Stimulated activated CD8-positive, alpha-beta memory T cell treated with anti-CD3 and anti-CD28 coated beads, Interleukin-12 subunit alpha, Interleukin-12 subunit beta, amount 100 ng/mL, for 4 hours (primary cell): ENCODE measurements at regions not wholly inside any gene's neighbourhood (a gene's known extent, or its start where the extent isn't known, plus 50 kb on each side); places are given as distances from the start of the nearest gene placed in this dataset.
"Not testable (repeated sequence)": the region's sequence is repeated elsewhere in the genome, so short reads cannot be mapped to it uniquely, and the experiment has no call there.

Experiments
- DNase-seq: peaks from one replicate; pipeline ENCODE4 v3.0.0-alpha.2; 2020; ENCODE audit warnings: low read depth

GRCh38 chr5:158058208-158059120 is 199.5 kb upstream of the CLINT1 start:
- no peak for DNase-seq

DNA sequence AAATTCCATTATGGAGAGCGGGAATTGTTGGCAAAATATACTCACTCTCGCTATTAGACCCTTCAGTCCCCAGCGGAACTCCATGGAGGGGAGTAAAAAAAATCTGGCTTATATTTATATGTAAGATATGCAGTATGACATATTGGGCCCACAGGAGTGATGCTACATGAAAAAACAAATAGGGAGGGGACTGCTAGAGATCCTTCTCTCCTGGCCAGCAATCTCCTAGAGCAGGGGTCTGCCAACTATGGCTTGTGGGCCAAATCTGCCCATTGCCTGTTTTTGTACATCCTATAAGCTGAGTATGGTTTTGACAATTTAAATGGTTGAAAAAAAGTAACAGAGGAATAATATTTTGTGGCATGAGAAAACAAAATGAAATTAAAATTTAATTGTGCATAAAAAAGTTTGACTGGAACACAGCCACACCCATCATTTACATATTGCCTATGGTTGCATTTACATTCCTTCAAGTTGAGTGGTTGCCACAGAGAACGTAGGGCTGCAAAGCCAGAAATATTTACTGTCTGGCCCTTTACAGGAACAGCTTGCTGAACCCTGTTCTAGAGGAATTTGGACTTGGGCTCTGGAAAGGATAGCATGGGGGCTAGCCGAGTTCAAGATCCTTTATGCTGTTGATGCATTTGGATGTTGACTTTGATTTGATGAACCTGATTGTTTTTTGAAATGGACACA is 197.3 kb upstream of the CLINT1 start:
- DNase-seq = no peak

DNA sequence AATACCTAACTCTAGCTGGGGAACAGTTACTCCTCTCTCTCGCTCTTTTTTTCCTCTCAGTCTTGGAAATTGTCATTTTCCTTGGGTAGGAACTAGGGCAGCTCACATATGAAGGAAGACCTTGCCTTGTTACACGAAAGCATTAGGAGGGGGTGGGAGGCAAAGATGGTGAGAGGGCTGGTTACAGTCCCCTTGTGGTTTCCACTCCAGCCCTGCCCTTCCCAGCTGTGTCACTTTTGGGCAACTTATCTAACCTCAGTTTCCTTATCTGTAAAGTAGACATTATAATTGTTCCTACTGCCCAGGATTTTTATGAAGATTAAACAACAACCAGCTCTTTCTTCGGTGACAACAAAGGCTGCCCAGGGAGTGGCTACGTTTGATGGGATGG is 196.2 kb upstream of the CLINT1 start:
- DNase-seq = no peak

- no peak for DNase-seq
Observed at GRCh38 chr5:158054223-158055110, 195.5 kb upstream of the CLINT1 start.

GRCh38 chr5:158051036-158051435 is 192.1 kb upstream of the CLINT1 start:
- no peak for DNase-seq

DNA sequence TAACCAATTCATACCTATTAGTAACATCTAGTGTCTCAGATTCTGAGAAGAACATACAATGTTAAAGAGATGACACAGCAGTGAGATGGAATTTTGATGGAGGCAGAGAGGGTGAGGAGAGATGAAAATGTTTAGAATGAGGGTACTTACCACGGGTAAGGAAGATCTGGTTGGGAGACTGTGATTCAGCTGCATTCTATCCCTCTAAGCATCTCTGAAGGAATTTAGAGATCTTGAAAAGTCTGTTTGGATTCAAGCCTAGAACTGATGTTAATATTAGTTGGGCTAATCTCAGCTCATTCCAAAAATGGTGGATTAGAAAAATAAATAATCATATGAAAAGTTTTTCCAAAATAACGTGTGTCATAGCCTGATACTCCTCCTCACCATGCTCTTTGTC is 191.5 kb upstream of the CLINT1 start:
- DNase-seq = no peak

GRCh38 chr5:158049459-158049858 is 190.5 kb upstream of the CLINT1 start:
- no peak for DNase-seq

GRCh38 chr5:158045696-158046095 is 186.8 kb upstream of the CLINT1 start:
- DNase-seq = no peak

- DNase-seq = no peak
Observed at GRCh38 chr5:158039911-158040347, 181.0 kb upstream of the CLINT1 start.

DNA sequence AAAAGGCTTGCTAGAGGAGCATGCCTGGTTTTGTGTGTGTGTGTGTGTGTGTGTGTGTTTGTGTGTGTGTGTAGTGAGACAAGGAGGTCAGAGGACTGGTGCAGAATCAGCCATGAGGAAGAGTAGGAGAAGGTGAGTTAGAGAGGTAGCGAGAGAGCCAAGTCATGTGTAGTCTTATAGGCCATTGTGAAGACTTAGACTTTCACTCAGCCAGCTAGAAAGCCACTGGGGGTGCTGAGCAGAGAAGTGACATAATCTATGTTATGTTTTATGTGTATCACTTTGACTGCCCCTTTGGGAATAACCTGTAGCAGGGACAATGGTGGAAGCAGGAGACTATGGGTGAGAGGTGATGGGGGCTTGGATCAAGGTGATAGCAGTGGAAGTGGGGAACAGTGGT is 180.5 kb upstream of the CLINT1 start:
- DNase-seq = no peak

DNA sequence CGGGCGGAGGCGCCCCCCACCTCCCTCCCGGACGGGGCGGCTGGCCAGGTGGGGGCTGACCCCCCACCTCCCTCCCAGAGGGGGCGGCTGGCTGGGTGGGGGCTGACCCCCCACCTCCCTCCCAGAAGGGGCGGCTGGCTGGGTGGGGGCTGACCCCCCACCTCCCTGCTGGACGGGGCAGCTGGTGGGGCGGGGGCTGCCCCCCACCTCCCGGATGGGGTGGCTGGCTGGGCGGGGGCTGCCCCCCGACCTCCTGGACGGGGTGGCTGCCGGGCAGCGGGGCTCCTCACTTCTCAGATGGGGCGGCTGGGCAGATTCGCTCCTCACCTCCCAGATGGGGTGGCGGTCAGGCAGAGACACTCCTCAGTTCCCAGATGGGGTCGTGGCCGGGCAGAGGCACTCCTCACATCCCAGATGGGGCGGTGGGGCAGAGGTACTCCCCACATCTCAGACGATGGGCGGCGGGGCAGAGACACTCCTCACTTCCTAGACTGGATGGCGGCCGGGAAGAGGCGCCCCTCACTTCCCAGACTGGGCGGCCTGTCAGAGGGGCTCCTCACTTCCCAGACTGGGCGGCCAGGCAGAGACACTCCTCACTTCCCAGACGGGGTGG is 178.1 kb upstream of the CLINT1 start:
- not testable (repeated sequence) for DNase-seq

GRCh38 chr5:158034586-158034985 is 175.6 kb upstream of the CLINT1 start:
- not testable (repeated sequence) for DNase-seq

- no peak for DNase-seq
Observed at GRCh38 chr5:158033724-158034123, 174.8 kb upstream of the CLINT1 start.

DNA sequence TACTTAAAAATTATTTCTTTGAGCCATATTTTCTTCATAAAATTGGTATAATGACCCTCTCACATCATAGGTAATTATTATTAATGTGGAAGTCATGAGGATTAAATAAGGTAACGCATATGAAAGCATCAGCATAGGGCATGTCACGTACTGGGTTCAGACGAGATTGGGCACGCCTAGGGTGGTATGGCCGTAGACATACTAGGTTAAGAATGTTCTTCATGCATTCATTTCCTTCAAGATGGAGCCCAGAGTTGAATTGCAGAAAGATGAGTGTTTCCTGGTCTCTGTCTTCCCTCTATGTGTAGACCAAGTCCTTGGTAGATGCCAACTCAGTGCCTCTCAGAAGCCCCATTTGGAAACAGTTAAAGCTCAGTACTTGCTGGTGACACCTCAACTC is 174.1 kb upstream of the CLINT1 start:
- DNase-seq = no peak

DNA sequence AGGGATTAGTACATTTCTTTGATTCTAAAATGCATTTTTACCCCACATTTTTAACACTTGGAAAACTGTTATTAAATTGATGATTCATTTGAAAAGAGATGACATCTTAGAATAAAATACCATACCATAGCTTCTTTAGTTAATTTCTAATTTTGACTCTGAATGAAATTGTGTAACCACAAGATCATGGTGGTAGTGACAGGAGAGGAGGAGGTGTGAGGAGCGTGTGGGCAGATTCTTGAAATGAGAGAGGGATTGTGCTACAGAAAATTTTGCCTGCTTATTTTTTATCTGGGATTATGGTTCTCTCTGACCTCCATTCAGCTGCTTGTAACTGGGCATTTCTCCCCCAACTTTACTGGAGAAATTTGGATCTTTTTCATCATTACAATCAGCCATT is 173.3 kb upstream of the CLINT1 start:
- no peak for DNase-seq

DNA sequence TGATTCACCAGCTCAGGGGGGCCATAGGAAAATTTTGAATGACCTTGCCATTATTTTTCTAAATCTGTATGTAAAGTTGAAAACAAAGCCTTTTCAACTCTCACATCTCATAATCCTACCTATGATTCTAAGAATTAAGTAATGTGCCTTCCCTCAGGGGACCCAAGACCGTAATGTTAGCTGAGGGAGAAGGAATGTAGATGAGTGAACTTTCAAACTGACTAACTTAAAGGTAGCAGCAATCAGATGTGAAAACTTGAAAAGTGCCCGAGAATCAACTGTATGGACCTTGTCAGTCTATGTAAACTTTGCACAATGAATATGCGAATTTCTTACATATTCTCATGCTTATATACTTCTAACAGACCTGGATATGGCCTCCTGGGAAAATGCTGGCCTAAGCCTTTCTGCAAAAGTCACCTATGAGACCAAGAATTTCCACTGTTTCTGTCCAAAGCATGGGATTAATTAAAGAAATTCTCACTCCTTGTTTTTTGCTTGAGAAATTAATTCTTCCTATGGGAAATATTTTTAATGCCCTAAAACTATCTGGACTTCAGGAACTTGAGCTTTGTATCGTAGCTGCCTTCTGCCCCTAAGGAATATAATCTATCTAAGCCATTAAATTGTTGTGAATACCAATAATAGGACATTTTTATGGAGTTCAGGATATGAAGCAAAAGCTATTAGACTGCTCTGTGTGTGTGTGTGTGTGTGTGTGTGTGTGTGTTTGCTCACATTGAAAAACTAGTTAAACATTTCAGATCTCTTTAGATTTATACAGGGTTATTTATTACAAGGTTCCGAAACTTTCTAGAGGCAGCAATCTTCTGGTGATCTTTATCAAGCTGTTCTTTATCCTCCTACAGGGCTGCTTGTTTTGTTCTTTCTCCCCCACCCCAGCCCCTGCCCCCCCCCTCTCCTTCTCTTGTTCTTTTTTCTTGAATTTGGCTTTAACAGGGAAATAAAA is 169.1 kb upstream of the CLINT1 start:
- DNase-seq = no peak

DNA sequence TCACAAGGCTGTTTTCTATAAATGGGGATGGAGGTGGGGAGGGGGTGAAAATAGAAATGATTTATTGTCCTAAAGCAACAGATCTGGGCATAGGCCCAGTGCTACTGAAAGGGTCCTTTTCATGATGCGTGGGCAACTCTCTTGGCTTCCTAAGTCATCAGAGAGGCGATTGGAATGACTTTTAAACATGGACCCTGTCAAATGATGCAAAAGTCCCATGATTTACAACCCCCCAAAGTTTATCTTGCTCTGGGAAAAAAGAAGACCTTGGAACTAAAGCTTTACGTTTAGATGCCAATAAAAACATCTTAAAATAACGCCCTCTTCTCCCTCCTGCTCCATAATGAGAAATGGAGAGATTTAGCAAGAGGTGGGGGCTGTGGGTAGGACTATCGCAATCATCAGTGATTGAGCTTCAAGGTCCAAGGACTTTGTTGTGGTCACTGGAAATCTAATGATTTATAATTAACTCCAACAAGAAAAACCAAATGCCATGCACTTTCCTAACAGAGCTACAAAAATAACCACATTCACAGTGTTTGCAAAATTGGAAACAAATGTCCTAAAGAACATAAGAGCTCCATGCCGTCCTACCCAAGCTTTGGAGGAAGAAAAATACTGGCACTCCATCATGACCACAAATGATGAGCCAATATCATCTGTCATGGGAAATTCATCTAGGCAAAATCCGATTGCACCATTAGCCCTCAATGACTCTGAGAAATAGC is 167.5 kb upstream of the CLINT1 start:
- DNase-seq = no peak

GRCh38 chr5:158023266-158023665 is 164.3 kb upstream of the CLINT1 start:
- DNase-seq = no peak

GRCh38 chr5:158022837-158023236 is 163.9 kb upstream of the CLINT1 start:
- no peak for DNase-seq

GRCh38 chr5:158022393-158022792 is 163.4 kb upstream of the CLINT1 start:
- DNase-seq = no peak
